GM10847 (cell line): ENCODE measurements at regions not wholly inside any gene's neighbourhood (a gene's known extent, or its start where the extent isn't known, plus 50 kb on each side); places are given as distances from the start of the nearest gene placed in this dataset.

Source experiments
- POLR2A ChIP-seq: IDR thresholded peaks from 2 replicates; pipeline ENCODE4 v1.6.1; 2011; ENCODE audit not compliant: insufficient read length; ENCODE audit errors: extremely low read depth

DNA sequence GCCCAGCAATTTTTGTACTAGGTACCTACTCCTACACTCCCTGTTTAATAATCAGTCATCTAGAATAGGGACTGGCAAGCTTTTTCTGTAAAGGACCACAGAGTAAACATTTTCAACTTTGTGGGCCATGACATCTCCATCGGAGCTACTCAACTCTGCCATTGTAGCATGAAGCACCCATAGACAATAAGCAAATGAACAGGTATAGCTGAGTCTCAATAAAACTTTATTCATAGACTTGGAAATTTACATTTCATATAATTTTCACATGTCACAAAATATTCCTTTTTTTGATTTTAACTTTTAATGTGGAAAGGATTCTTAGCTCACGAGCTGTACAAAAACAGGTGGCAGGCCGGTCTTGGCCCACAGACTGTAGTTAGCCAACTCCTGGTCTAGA, 345.8 kb downstream of the SOX9 start:
- TF ChIP-seq POLR2A = no peak

GRCh38 chr17:72467841-72468653, 347.2 kb downstream of the SOX9 start:
- no peak for TF ChIP-seq POLR2A

DNA sequence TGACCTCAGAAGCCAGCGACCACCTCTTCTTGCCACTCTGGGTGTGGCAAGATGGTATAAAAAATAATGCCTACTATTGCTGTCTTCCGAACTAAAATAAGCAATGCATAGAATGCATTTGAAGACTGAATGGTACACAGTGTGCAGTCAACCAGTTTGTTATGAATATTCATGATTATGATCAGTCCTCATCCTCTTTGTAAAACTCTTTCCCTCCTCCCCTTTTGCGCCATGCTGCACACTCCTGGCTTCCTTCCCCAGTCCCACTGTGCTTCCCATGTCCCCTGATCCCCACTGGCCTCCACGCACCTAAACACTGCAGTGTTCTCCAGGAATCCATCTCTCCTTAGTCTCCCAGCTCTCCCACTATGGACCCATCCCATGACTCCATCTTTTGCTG, 348.0 kb downstream of the SOX9 start:
- TF ChIP-seq POLR2A = no peak

DNA sequence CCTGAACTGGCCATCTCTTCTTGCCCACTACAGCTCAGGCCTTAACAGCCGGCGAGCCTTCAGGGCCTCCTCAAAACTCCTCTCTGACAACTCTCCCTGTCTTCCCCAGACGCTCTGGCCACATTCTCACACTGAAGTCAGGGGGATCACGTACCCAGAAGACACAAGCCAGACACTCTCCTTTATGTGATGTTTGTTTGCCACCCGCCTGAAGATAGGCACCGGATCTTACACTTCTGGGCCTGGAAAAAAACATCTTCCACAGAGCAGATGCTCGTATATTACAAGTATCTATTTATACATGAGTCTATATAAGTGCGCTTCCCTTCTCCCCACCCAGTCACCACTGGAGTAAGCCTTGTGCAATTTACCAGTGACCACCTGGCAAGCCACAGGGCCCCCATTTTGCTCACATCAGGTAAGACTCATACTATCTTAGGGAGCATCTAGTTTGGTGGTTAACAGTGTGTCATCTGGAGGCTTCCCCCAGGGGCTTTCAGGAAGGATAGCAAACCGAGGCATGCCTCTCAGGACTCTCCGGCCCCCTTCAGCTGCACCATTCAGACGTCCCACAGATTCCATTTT, 349.4 kb downstream of the SOX9 start:
- no peak for TF ChIP-seq POLR2A

DNA sequence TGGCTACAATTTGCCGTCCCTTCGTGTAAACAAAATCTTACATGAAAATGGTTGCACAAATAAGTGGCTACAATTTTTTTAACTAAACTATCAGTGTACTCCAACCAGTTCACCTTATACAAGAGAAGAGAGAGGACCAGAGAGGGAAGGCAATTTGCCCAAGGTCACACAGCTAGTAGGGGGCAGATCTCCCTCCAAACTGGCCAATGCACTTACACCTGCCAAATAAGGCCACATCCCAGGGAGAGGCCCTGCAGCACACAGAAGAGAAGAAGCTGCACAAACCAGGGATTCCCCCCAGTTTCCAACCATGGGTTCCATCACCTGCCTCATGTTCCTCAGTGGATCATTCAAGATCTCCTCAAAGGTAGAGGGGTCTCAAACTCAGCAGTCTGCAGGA, 349.9 kb downstream of the SOX9 start:
- TF ChIP-seq POLR2A = no peak

DNA sequence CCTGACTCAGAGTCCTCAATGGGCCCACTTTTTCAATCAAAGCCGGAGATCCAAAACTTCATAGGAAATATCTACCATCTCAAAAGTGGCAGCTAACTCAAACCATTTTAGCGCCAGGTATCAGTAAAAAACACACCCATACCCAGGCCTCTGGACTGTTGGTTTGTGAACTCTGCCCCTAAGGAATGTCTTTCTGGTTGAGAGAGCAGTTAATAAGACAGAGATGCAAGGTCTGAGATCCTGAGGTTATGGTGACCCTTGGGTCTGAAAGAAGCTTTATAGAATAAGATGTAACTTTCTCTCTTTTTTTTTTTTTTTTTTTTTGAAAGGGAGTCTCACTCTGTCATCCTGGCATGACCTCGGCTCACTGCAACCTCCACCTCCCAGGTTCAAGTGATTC, 350.5 kb downstream of the SOX9 start:
- no peak for TF ChIP-seq POLR2A

DNA sequence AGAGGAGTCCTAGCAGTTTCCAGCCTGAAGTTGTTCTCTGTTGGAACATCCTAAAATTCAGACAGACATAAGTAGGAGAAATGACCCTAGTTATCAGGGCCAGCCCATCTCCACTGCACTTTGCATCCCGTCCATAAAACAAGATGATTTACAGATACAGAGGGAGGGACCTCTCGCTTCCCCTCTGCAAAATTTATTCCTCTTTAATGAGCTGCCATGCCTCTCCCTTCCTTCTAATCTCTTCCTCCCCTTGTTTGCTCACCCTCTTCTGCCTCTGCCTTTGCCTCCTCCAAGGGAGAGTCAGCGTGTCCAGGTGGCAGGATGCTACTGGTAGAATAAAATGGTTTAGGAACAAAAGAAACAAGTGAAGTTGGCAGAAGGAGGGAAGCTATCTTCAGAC, 351.3 kb downstream of the SOX9 start:
- no peak for TF ChIP-seq POLR2A

DNA sequence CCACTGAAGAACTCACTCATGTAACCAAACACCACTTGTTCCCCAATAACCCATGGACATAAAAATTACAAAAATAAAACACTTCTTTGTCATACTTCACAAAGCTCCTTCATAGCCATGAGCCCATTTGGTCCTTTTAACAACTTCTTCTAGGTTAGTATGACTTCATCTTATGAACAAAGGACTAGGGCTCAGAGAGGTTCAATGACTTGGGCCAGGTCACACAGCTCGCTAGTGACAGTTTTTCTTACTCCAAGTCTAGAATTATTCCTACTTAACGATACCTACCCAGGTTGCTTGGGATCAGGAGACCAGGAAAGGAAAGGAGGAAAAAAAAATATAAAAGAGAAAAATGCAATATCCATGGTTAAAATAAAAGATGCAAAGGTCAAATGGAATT, 353.4 kb downstream of the SOX9 start:
- TF ChIP-seq POLR2A = no peak

DNA sequence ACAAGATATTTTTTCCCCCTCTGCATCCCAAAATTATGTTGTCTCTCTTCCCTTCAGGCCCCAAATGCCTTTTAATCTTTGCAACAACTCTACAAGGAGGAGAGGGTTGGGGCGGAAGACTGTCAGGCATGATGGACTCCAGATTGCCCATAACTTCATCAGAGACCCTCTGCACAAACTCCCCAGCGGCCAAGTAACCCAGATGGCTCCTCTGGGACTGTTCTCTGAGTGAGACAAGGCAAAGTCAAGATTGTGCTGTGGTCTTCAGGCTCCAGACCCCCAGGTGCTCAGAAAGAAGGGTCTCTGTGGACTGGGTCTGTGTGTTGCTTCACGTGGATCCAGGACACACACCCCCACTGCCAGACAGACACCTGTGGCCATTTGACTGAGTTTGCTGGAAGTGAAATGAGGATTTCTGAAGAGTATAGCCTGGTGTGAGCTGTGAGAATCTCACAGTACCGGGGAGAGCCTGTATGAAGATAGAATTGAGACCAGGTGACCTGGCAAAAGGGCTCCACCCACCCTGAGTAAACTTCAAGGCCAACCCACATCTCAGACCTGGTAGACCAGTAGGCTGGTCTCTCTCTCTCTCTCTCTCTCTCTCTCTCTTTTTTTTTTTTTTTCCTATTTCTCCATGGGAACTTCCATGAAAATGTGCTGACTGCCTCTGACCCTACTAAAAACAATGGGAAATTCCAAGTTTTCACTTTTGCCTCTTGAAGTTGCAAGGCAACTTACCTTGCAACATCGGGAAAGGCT, 354.1 kb downstream of the SOX9 start:
- no peak for TF ChIP-seq POLR2A

- no peak for TF ChIP-seq POLR2A
These were observed 355.3 kb downstream of the SOX9 start for GRCh38 chr17:72476134-72476533.

- no peak for TF ChIP-seq POLR2A
These were observed 355.8 kb downstream of the SOX9 start for GRCh38 chr17:72476575-72476986.

DNA sequence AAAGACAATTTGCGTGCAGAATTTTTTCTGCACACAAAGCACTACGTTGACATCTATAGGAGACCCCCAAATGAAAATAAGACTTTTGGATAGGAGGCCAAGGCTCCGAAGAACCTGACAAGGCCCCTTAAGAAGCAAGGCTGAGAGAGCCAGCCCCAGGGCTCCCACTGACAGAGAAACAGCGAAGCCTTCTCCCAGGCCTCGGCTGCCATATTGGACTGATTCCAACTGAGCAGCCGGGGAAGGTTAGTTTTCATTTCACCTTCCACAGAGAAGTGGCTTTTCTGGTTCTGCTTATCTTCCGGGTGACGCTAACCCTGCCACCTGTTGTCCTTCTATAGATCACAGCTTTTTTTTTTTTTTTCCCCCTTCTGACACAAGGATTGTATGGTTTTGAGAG, 356.7 kb downstream of the SOX9 start:
- no peak for TF ChIP-seq POLR2A

DNA sequence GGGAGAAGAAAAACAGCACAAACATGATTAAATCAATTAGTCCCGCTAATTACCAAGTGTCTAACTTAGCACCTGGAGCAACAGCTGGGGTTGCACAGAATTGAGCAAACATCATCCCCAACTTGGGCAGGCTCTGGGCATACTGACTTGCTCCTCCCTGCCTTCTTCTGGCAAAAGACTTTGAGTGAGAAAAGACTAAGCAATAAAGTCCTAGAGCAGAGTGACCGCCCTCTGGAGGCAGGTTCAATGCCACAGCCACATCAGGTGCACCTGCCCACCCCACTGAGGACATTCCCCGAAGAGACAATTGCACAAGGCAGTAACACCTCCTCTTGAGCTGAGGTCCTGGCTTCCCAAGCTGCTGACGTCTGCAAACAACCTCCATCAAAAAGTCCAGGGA, 358.3 kb downstream of the SOX9 start:
- no peak for TF ChIP-seq POLR2A

GRCh38 chr17:72481572-72481971, 360.8 kb downstream of the SOX9 start:
- no peak for TF ChIP-seq POLR2A

DNA sequence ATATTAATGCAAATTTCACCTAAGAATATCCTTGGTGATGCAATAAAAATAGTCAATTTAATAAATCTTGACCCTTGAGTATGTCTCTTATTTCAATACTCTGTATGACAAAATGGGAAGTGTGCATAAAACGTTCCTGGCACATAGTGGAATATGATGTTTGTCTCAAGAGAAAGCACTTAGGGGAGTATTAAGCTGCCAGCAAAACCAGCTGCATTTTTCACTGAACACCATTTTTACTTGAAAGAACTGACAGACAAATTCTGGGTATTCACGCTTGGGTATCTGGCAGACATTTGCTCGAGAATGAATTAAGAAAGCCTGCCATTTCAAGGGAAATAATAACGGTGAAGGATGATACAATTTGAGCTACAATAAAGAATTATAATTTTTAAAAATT, 364.8 kb downstream of the SOX9 start:
- no peak for TF ChIP-seq POLR2A

GRCh38 chr17:72486806-72487205, 366.0 kb downstream of the SOX9 start:
- TF ChIP-seq POLR2A = no peak
